Gastrocnemius medialis (tissue), 4 donors: ENCODE measurements at regions not wholly inside any gene's neighbourhood (a gene's known extent, or its start where the extent isn't known, plus 50 kb on each side); places are given as distances from the start of the nearest gene placed in this dataset.

ENCODE experiments used
- ATAC-seq, 2 donors: fragments of 150-250 bp; one replicate each; pipeline ENCODE4 v1.9.1; 2016
- DNase-seq, 2 donors: peaks; one replicate each; pipeline ENCODE4 v3.0.0-alpha.2; 2019
- H3K27ac ChIP-seq, 4 donors: fragments of 200-600 bp; sonication (generic); 1 replicate in 1 of 4; 2 replicates in 3 of 4; pipeline ENCODE4 v1.5.1; 2016 to 2018; ENCODE audit warnings: mild to moderate bottlenecking in 2 of 4, moderate library complexity in 1 of 4
- H3K27me3 ChIP-seq, 3 donors: fragments of 200-600 bp; sonication (generic) in 2 of 3; 1 replicate in 1 of 3; 2 replicates in 2 of 3; pipeline versions ENCODE4 v1.5.1 to v1.6.0; 2016 to 2019; ENCODE audit warnings: mild to moderate bottlenecking in 1 of 3, moderate library complexity in 1 of 3
- H3K36me3 ChIP-seq, 2 donors: fragments of 200-600 bp; sonication (generic) in 1 of 2; one replicate each; pipeline ENCODE4 v1.5.1; 2017 to 2018
- H3K4me1 ChIP-seq, 2 donors: fragments of 200-600 bp; sonication (generic) in 1 of 2; one replicate each; pipeline ENCODE4 v1.5.1; 2016 to 2017; ENCODE audit warnings: mild to moderate bottlenecking in 2 of 2
- H3K4me3 ChIP-seq, 4 donors: fragments of 200-600 bp; sonication (generic) in 3 of 4; 1 replicate in 1 of 4; 2 replicates in 3 of 4; pipeline ENCODE4 v1.5.1; 2016 to 2019; ENCODE audit warnings: mild to moderate bottlenecking in 2 of 4
- H3K9me3 ChIP-seq, 3 donors: fragments of 200-600 bp; sonication (generic) in 2 of 3; 1 replicate in 1 of 3; 2 replicates in 2 of 3; pipeline ENCODE4 v1.5.1; 2016 to 2019
- POLR2A ChIP-seq, 2 donors: fragments of 450-650 bp; IDR thresholded peaks; one replicate each; pipeline ENCODE4 v1.6.1; 2017; ENCODE audit warnings: antibody characterized with exemption in 2 of 2, mild to moderate bottlenecking in 2 of 2, moderate library complexity in 2 of 2
- in situ Hi-C, 4 donors: fragments of 200-750 bp; cut with MboI; loops; one replicate each; pipeline versions ENCODE4 v1.15.0 to v1.8.0; 2017; ENCODE audit warnings: low sequenced_read_pairs in 4 of 4
- intact Hi-C: fragments of 100-400 bp; cut with DNase I; formaldehyde crosslinking; loops from one replicate; pipeline ENCODE4 v1.15.1; 2023; ENCODE audit warnings: low total_unique reads
- TF ChIP-seq, protein P1 (sequence below), 5 experiments: fragments of 450-650 bp in 3 of 5; fragments of 200-600 bp in 2 of 5; sonication (generic) in 2 of 5; IDR thresholded peaks in 4 of 5; conservative IDR thresholded peaks in 1 of 5; 1 replicate in 4 of 5; 2 replicates in 1 of 5; pipeline ENCODE4 v1.5.1; 2016 to 2019; ENCODE audit warnings: antibody characterized with exemption in 5 of 5, mild to moderate bottlenecking in 3 of 5, moderate library complexity in 3 of 5

GRCh38 chr3:64892671-64893309, 205.0 kb upstream of the ADAMTS9 start:
- Histone ChIP-seq H3K4me1 (peaks cover 5 to 22% of the 10 kb centered on the region in 2 donors), H3K27me3 (no peaks in the 10 kb centered on the region), H3K36me3 (no peaks in the 10 kb centered on the region), H3K9me3 (no peaks in the 10 kb centered on the region), H3K27ac (peak overlapping the region in 1 of 4 donors; percentile 33), H3K4me3 (no peak overlapping the region)
- ATAC-seq (no peak), DNase-seq (no peak)
- in situ Hi-C loops (no loop called here), intact Hi-C loops (loop anchor here (5.0 kb wide), 1 partner anchor 50 kb away; no protein-coding TSS in a partner anchor)
- TF ChIP-seq POLR2A (IDR thresholded peaks at IDR 0.05), result no peak
- TF ChIP-seq, protein P1, sequence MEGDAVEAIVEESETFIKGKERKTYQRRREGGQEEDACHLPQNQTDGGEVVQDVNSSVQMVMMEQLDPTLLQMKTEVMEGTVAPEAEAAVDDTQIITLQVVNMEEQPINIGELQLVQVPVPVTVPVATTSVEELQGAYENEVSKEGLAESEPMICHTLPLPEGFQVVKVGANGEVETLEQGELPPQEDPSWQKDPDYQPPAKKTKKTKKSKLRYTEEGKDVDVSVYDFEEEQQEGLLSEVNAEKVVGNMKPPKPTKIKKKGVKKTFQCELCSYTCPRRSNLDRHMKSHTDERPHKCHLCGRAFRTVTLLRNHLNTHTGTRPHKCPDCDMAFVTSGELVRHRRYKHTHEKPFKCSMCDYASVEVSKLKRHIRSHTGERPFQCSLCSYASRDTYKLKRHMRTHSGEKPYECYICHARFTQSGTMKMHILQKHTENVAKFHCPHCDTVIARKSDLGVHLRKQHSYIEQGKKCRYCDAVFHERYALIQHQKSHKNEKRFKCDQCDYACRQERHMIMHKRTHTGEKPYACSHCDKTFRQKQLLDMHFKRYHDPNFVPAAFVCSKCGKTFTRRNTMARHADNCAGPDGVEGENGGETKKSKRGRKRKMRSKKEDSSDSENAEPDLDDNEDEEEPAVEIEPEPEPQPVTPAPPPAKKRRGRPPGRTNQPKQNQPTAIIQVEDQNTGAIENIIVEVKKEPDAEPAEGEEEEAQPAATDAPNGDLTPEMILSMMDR (IDR thresholded peaks at IDR 0.05 in 4 of 5, conservative IDR thresholded peaks at IDR 0.05 in 1 of 5), result no peak

- intact Hi-C loops (loop anchor here (5.0 kb wide), 1 partner anchor 51 kb away; no protein-coding TSS in a partner anchor), in situ Hi-C loops (no loop called here)
- TF ChIP-seq, protein P1 (IDR thresholded peaks at IDR 0.05 in 4 of 5, conservative IDR thresholded peaks at IDR 0.05 in 1 of 5), result no peak
- TF ChIP-seq POLR2A (IDR thresholded peaks at IDR 0.05), result no peak
- Histone ChIP-seq H3K27ac (peak overlapping the region in 2 of 4 donors; percentile 52 to 61), H3K4me1 (peaks cover 5 to 16% of the 10 kb centered on the region in 2 donors), H3K36me3 (no peaks in the 10 kb centered on the region), H3K4me3 (no peak overlapping the region), H3K27me3 (no peaks in the 10 kb centered on the region), H3K9me3 (no peaks in the 10 kb centered on the region)
- DNase-seq (no peak), ATAC-seq (no peak)
These were observed 203.2 kb upstream of the ADAMTS9 start for GRCh38 chr3:64891021-64891420.

- TF ChIP-seq, protein P1 (IDR thresholded peaks at IDR 0.05 in 4 of 5, conservative IDR thresholded peaks at IDR 0.05 in 1 of 5), result no peak
- no peak for TF ChIP-seq POLR2A (IDR thresholded peaks at IDR 0.05)
- no peak overlapping the region for H3K4me3 ChIP-seq
- H3K9me3 ChIP-seq, result no peaks in the 10 kb centered on the region
- ATAC-seq, result no peak
- no peak for DNase-seq
- intact Hi-C loops (loop anchor here (5.0 kb wide), 1 partner anchor 52 kb away; no protein-coding TSS in a partner anchor), in situ Hi-C loops (no loop called here)
- peak overlapping the region; percentile 18 to 61 (median 42) for H3K27ac ChIP-seq
- H3K36me3 ChIP-seq, result no peaks in the 10 kb centered on the region
- peaks cover 5 to 16% of the 10 kb centered on the region in 2 donors for H3K4me1 ChIP-seq
- no peaks in the 10 kb centered on the region for H3K27me3 ChIP-seq
These were observed 202.7 kb upstream of the ADAMTS9 start for GRCh38 chr3:64890466-64890865.

DNA sequence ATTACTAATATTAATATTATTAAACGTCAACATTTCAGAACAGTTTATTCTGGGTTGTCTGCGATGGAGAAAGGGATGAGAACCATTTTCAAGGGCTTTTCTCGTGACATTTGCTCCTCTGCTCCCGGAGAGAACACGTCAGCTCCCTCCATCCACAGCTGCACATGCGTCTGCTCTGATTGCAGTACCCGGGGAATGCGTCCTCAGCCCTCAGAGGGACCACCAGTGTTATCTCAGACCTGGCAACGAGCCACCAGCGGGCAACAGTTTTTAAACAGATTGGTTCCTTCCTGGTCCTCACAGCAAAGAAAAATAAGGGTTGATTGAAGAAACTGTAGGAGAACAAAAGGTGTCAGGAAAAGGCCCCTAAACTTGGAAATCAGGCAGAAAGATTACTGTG, 202.2 kb upstream of the ADAMTS9 start:
- ATAC-seq (peak in 1 of 2 donors; percentile 50), DNase-seq (peak; percentile 19 to 24)
- Histone ChIP-seq H3K4me3 (no peak overlapping the region), H3K27me3 (no peaks in the 10 kb centered on the region), H3K4me1 (peaks cover 6 to 17% of the 10 kb centered on the region in 2 donors), H3K9me3 (no peaks in the 10 kb centered on the region), H3K27ac (peak overlapping the region in 3 of 4 donors; percentile 32 to 62 (median 59)), H3K36me3 (no peaks in the 10 kb centered on the region)
- in situ Hi-C loops (no loop called here), intact Hi-C loops (loop anchor here (5.0 kb wide), 1 partner anchor 52 kb away; no protein-coding TSS in a partner anchor)
- TF ChIP-seq, protein P1 (IDR thresholded peaks at IDR 0.05 in 4 of 5, conservative IDR thresholded peaks at IDR 0.05 in 1 of 5), result no peak
- TF ChIP-seq POLR2A (IDR thresholded peaks at IDR 0.05), result no peak
